ENCODE measurements at regions not wholly inside any gene's neighbourhood (a gene's known extent, or its start where the extent isn't known, plus 50 kb on each side); places are given as distances from the start of the nearest gene placed in this dataset.
"Not testable (repeated sequence)": the region's sequence is repeated elsewhere in the genome, so short reads cannot be mapped to it uniquely, and the experiment has no call there.

DNA sequence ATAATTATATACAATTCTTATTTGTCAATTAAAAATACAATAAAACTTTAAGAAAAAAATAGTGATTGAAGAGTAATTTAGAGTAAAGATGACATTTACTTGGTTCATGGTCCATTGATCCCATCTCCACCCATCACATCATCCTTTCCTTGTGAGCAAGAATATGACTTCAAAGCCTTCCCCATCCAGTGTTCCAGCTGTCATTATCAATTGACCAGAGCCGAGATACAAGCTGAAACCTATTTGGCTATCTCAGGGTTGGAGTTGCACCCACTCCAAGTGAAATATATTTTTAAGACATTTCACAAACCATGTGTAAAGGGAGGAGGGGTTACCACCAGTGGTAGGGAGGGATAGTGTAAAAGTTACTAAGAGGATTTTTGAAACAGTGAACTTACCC lies 428.9 kb upstream of the C1orf87 start:
- DNase-seq (ENCODE audit: missing footprints) (no peak), ATAC-seq (no peak)
- intact Hi-C loops (cut with DNase I) = no loop called here

DNA sequence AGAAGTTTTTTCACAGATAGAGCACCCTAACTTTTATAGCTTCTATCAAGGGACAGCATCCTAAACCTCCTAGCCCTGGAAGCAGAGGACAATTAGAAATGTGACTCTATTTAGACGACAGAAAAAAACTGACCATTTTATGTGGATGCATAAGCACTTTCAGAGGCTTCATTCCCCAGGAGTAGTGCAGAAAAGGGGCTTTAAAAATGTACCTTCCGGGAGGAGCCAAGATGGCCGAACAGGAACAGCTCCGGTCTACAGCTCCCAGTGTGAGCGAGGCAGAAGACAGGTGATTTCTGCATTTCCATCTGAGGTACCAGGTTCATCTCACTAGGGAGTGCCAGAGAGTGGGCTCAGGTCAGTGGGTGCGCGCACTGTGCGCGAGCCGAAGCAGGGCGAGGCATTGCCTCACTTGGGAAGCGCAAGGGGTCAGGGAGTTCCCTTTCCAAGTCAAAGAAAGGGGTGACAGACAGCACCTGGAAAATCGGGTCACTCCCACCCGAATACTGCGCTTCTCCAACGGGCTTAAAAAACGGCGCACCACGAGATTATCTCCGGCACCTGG lies 416.4 kb upstream of the C1orf87 start:
- intact Hi-C loops (cut with DNase I) = not testable (repeated sequence)

DNA sequence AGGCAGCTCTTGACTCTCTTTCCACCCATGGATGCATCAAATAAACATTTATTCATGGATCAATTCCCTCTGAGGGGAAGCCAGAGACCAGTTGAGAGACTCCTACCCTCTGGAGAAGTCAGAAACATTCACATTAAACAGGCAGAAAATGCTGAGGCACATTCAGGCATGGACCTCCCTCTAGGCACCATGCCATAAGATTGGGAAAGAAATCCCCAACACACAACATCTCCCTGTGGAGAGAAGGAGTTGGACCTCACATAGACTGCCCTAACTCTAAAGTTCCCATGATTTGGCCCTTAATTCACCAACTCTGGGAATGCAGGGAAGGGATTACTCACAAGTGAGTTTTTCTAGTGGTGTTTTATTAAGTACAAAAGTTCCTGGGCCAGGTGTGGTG lies 415.3 kb upstream of the C1orf87 start:
- intact Hi-C loops (cut with DNase I) = no loop called here
- DNase-seq (ENCODE audit: missing footprints) (no peak), ATAC-seq (no peak)

More for the DNA sequence above, 416.4 kb upstream of the C1orf87 start:
- not testable (repeated sequence) for DNase-seq (ENCODE audit: missing footprints); ATAC-seq

DNA sequence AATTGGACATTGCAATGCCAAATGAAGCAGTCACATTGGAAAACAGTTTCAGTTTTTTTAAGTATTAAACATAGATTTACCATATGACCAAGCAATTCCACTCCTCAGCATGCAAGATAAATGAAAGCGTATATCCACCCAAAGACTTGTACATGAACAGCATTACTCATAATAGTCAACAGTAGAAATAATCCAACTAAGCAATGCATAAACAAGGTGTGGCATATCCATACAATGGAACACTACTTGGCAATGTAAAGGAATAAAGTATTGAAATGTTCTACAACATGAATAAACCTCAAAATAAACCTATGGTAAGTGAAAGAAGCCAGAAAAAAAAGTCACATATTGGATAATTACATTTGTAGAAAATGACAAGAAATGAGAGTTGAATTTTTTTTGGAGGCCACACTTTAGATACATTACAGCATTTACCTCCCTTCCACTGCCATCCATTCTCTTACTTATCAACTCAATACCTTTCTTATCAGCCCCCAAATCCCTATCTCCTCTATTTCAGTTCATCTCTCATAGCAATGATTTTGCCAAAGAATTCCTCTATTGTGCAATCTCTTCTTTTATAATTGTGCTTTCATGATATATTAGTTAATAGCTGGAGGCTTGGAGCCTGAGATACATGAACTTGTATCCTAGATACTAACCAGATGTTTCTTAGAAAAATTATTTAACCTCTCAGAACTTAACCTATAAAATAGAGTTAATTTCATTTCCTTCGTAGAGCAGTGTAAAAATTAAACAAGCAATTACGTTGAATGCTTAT lies 414.2 kb upstream of the C1orf87 start:
- DNase-seq (ENCODE audit: missing footprints) = no peak

DNA sequence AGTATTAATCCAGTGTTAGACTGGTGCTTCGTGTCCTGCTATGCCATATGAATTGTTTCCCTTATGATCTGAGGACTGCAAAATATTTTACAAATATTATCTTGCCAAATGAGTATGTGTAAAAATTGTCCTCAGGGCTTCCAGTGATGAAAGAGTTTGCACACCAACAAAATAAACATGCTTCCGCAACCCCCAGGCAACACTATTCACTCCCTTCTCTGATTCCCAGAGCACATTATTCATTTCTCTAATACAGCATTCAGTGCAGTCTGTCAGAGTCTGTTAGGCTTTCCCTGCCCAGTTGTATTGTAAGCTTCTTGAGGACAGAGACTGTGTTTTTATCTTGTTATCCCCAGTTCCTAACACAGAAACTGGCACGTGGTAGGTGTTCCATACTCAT lies 409.9 kb upstream of the C1orf87 start:
- intact Hi-C loops (cut with DNase I) = no loop called here
- ATAC-seq = no peak
- no peak for DNase-seq (ENCODE audit: missing footprints)

More for the DNA sequence above, 414.2 kb upstream of the C1orf87 start:
- ATAC-seq = no peak
- intact Hi-C loops (cut with DNase I) = no loop called here

DNA sequence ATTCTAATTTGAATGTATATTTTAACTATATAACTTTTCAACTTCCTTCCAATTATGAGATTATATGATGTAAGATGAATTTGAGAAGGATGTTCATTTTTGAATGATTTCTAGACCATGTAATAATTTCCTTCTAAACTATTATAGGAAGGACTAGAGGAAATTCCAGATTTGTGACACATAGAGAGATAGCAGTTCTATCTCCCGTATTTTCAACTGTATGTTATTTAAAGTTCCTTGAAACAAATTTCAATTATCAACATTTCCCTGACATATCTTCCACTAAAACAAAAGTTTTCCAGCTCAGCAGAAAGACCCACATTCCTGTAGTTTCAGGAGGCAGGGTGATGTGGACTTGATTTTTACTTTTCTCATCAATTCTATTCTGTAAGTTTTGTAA lies 396.7 kb upstream of the C1orf87 start:
- ATAC-seq (no peak), DNase-seq (ENCODE audit: missing footprints) (no peak)
- intact Hi-C loops (cut with DNase I) = no loop called here

DNA sequence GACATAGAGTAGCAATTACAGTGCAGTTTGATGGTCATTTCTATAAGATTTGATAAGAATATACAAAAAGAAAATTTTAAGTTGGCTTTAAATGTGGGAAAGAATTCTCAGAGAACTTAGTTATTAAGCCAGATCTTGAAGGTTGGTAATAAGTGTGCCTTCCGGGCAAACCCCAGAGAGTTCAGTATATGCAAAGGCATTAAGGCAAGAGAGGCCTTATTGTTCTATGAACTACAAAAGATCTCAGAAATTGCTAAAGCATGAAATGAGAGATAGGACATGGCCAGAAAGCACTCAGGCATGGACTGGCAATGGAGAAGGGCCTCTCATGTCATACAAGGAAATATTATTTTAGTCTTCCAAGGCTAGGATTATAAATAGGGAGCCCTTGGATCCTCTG lies 390.2 kb upstream of the C1orf87 start:
- ATAC-seq (no peak), DNase-seq (ENCODE audit: missing footprints) (no peak)
- intact Hi-C loops (cut with DNase I) = no loop called here

DNA sequence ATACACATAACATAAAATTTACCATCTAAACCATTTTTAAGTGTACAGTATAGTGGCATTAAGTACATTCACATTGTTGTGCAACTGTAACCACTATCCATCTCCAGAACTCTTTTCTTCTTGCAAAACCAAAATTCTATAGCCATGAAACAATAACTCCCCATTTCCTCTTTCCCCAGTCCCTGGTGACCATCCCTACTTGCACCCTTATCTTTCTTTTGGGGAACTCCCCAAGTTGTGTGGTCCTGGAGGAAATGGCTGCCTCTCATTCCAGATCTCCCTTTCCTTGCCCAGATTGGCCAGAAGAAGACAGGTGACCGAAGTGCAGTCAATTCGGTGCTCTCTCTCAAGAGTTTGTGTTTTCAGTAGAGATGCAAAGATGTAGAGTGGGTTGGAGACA lies 389.6 kb upstream of the C1orf87 start:
- ATAC-seq (no peak), DNase-seq (ENCODE audit: missing footprints) (no peak)
- intact Hi-C loops (cut with DNase I) = no loop called here

DNA sequence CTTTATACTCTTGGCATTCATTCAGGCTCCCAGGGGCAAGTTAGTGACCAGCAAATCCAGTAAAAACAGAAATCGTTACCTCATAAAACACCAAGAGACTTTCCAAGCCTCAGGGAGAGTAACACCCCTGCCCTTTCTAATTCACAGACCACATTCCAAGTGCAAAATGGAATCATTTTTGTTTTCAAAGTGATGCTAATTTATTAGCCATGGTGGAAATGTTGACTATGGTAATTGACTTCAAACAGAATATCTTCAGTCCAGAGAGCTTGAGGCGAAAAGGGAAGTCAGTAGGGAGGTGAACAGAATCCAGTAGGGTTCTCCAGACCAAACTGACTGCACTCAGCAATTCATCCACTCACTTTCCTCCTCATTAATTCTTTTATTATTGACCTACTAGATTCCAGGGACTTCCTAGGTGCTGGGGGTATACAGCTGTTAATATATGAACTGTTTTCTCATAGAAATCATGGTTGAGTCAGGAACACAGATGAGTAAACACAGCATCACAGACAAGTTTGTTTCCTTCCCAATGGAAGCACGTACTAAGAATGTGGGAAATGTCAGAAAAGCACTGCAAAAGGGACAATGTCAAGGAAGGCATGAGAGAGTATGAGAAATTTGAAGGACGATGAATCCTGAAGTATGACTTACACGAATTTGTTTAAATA lies 388.5 kb upstream of the C1orf87 start:
- no peak for ATAC-seq

DNA sequence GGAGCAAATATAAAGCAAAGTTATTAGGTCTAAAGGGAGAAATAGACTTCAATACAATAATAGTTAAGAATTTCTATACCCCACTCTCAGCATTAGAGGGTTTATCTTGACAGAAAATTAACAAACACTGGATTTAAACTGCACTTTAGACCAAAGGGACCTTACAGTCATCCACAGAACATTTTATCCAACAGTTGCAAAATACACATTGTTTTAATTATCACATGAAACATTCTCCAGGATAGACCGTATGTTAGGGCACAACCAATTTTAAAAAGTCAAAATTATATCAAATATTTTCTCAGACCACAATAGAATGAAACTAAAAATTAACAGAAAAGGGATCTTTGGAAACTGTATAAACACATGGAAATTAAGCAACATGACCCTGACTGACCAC lies 384.5 kb upstream of the C1orf87 start:
- intact Hi-C loops (cut with DNase I) = no loop called here
- DNase-seq (ENCODE audit: missing footprints) (no peak), ATAC-seq (no peak)

More for the DNA sequence above, 388.5 kb upstream of the C1orf87 start:
- DNase-seq (ENCODE audit: missing footprints) = no peak
- intact Hi-C loops (cut with DNase I) = no loop called here

DNA sequence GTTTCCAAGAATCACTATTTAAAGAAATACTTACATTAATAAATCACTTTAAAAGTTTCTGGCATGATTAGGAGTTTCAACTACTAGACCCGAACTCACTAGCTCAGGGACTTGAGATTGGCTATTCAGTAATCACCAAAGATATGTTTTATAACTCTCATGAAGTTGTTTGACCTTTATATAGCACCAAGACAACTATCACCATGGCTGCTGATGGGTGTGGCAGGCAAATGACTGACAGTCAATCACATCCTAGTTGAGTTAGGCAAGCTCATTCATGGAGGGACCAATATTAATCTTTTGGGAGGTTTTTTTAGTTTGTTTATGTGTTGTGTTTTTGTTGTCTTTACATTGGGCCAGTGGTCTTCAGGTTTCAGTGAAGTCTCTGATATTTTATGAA lies 376.3 kb upstream of the C1orf87 start:
- DNase-seq (ENCODE audit: missing footprints) (no peak), ATAC-seq (no peak)
- intact Hi-C loops (cut with DNase I) = no loop called here

DNA sequence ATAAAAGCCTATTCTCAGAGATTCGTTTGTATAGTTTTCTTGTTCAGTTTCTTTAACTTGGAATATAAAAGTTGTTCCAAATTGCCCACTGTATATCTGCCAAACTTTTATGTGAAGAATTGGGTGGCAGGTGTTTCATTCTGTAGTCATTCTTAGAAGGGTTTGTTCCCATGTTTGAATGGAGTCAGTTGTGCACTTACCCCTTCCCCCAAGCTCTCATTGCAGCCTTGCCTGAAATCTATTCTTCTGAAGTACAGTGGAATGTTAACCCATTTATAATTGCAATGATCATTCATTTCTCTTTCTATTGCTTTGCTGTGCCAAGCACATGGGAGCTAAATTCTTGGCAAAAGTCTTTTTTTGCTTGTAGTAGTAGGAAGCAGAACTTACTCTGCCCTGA lies 375.3 kb upstream of the C1orf87 start:
- ATAC-seq = no peak
- no peak for DNase-seq (ENCODE audit: missing footprints)
- intact Hi-C loops (cut with DNase I) = no loop called here

DNA sequence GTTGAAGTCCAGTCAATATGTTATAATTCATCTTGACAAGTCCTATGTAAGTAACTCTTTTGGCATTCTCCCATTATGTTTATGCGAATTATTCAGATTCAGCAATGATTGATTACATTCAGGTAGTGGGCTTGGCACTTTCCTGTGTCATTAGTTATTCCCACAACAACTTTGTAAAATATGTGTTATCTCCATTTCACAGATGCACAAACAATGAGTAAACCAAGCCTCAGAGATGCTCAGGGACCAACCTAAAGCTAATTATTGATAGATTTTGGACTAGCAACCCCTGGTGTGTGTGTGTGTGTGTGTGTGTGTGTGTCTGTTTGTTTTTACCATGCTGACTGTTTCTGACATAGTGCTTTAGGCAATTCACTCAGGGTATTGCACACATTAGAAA lies 371.1 kb upstream of the C1orf87 start:
- intact Hi-C loops (cut with DNase I) = no loop called here
- no peak for DNase-seq (ENCODE audit: missing footprints)
- ATAC-seq = no peak

DNA sequence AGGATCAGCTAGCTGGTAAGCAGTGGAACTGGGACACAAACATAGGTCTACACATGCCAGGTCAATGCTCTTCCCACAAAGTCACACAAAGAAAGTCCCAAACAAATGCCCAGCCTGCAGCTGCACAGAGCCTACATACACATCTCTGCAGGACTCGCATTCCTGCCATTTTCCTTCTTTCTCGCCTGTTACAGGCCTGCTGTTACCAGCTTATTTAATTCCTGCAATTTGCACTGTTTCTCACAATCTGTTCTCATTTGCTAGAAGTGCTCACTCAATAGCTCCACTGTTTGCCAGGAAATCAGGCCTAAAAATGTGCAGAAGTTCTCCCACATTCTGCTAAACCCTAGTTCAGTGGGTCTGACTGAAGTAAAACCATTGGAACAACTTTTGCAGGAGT lies 362.6 kb upstream of the C1orf87 start:
- no peak for DNase-seq (ENCODE audit: missing footprints)
- intact Hi-C loops (cut with DNase I) = no loop called here
- ATAC-seq = no peak

DNA sequence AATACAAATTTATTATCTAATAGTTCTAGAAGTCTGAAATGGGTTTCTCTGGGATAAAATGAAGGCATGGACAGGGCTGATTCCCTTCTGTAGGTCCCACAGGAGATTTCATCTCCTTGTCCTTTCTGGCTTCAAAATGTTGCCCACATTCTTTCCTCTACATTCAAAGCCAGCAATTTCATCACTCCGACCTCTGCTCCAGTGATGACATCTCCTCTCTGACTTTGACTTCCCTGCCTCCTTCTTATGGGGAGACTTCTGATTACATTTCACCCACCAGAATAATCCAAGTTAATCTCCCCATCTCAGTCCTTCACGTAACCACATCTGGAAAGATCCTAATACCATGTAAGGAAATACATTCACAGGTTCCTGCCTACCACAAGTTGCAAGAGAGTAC lies 358.0 kb upstream of the C1orf87 start:
- no peak for ATAC-seq
- intact Hi-C loops (cut with DNase I) = no loop called here
- DNase-seq (ENCODE audit: missing footprints) = no peak

DNA sequence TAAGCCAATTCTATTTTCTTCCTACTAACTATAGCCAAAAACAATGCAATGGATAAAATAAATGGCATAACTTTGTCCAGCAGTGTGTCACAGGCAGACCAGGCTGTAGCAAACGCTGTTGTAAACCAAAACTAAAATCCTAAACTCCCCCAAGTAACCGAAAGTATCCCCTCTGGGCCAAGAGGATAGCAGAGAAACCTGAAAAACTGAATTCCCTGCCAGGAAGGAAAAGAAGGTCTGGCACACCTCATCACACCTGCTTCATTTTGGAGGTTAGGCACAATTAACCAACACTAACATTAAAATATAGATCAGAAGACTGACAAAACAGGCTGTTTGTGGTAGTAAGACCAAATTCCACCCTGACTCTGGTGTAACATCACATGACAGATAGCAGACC lies 356.8 kb upstream of the C1orf87 start:
- ATAC-seq = no peak
- intact Hi-C loops (cut with DNase I) = no loop called here

DNA sequence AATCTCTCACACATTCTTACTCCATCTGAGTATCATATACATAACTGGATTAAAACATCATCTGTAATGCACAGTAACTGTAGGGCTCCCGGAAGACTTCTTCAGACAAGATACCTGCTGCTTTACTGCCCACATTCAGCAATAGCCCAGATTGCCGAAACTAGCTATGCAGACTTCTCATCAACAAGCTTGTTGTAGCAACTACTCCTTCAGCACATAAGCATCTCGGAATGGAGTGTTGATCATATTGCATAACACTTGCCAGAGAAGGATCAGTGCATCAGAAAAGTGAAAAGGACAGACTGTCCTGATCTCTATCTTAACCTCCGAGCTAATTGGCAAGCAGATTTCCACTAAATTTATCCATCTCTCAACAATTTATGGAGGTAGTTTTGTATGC lies 354.6 kb upstream of the C1orf87 start:
- intact Hi-C loops (cut with DNase I) = no loop called here
- no peak for DNase-seq (ENCODE audit: missing footprints)
- ATAC-seq = no peak

More for the DNA sequence above, 356.8 kb upstream of the C1orf87 start:
- DNase-seq (ENCODE audit: missing footprints) = no peak

DNA sequence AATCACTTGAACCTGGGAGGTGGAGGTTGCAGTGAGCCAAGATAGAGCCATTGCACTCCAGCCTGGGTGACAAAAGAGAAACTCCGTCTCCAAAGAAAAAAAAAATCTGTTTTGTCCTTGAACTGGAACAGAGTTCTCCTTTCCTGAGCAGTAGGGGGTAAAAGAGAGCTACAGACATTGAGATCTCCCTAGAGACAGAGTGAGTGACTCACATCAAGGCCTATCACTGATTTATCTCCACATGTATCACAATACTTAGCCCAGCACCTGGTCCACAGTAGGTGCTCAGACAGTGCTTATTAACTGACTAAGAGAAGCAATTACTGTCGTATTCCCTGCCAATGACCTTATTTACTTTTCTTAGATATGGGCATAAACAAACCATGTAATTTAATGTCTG lies 354.1 kb upstream of the C1orf87 start:
- intact Hi-C loops (cut with DNase I) = no loop called here
- ATAC-seq (no peak), DNase-seq (ENCODE audit: missing footprints) (no peak)

DNA sequence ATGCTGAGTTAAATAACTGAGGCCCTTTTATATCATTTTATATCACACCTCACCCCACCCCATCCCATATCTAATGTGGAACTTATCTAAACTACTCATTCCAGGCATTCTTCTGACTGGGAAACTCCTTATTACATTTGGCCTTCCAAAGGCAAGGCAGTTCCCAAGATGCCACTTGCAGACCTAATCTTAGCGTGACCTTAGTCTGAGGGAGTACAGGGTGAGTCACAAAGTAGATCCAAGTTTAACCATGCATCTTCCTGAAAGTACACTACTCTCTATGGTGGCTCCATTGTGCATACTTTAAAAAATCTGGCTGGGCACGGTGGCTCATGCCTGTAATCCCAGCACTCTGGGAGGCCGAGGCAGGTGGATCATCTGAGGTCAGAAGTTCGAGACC lies 353.6 kb upstream of the C1orf87 start:
- ATAC-seq (no peak), DNase-seq (ENCODE audit: missing footprints) (no peak)
- intact Hi-C loops (cut with DNase I) = no loop called here

DNA sequence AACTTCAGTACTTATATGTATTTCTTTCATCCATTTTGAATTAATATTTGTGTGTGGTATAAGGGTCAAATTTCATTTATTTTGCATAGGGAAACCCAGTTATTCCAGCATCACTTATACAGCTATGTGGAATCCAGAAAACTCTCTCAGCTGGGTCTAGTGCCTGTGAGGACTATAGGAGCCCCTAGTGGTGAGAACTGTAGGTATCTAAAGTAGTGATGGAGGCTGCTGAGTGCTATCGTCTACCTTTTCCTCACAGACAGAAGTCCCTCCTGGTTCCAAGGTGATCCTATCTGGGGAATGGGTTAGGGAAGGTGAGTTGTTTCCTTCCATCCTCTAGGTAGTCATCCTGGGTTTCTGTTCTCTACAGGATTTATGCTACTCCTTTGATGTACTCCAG lies 352.0 kb upstream of the C1orf87 start:
- DNase-seq (ENCODE audit: missing footprints) = no peak
- intact Hi-C loops (cut with DNase I) = no loop called here
- no peak for ATAC-seq

Measured in Right ventricle myocardium inferior (tissue), 1 donor.